GM19099 (cell line): ENCODE measurements at regions not wholly inside any gene's neighbourhood (a gene's known extent, or its start where the extent isn't known, plus 50 kb on each side); places are given as distances from the start of the nearest gene placed in this dataset.

ENCODE experiments used
- POLR2A ChIP-seq: IDR thresholded peaks from 3 replicates; pipeline ENCODE4 v1.6.1; 2011; ENCODE audit warnings: low read depth; ENCODE audit not compliant: insufficient read length; ENCODE audit errors: extremely low read depth

DNA sequence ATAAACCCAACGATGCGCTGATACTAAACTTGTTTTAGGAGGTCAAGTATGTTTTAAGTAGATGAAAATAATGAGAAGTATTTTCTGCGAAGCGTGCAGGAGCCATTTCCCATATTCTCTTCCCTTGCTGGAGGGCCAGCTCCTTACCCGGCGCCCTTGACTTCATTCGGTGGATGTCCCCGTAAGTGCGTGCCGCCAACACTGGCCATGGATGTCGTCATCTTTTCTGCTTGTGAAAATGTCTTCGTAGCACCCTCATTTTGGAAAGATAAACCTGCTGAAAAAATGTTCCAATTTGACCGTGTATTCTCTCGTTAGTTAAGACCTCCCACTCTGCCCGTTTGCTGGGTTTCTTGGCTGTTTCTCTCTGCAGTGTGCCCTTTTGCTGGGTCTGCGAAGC, 127.5 kb downstream of the RTP5 start:
- no peak for TF ChIP-seq POLR2A

DNA sequence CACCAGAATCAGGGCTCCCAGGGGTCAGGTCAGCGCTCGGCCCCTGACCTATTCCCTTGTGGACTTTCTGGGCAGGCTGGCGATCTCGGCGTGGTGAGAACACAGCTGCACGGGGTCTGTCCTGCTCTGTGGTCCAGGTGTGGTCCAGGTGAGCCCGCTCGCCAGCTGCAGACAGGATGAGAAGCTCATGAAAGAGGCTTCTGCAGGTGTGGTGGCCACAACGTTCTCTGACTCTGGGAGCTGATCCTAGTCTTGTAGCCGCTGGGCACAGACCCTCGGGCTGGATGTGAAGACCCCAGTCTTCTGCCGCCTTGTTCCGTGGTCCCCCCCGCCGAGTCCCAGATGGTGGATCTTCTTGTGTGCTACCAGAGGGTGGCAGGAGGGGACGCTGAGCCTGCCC, 129.7 kb downstream of the RTP5 start:
- TF ChIP-seq POLR2A, result no peak

DNA sequence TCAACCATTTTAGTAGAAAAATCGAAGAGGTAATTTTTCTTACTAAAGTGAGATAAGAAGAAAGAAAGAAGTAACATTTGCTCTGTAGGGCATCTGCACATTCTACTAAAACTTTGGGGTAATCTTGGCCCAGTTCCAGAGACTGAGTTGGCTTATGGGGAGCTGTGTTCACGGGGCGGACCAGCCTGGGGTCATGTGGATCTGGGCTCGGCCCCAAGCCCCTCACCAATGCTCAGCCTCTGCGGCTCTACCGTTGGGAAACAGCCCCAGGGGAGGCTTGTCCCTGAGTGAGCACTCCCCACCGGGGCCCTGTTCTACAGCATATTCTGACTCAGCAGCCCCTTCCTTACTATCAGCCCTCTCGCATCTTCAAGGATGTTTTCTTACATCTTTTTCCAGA, 132.3 kb downstream of the RTP5 start:
- TF ChIP-seq POLR2A, result no peak

DNA sequence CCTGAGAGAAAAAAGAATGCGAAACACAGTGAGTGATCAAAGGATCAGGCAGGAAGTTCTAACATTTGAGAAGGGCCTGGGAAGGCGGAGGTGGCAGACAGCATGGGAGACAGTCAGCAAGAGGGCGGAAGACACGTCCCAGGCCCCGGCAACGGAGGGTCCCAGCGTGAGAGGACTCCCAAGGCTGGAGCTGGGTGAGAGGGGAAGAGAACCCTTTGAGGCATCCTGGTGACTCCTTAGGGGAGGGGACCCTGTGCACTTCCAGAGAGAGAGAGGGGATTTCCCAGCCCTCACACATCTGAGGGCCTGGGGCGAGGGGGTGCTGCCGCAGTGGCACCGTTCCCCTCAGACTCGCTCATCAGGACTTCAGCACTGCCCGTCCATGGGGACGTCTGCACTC, 133.4 kb downstream of the RTP5 start:
- no peak for TF ChIP-seq POLR2A

DNA sequence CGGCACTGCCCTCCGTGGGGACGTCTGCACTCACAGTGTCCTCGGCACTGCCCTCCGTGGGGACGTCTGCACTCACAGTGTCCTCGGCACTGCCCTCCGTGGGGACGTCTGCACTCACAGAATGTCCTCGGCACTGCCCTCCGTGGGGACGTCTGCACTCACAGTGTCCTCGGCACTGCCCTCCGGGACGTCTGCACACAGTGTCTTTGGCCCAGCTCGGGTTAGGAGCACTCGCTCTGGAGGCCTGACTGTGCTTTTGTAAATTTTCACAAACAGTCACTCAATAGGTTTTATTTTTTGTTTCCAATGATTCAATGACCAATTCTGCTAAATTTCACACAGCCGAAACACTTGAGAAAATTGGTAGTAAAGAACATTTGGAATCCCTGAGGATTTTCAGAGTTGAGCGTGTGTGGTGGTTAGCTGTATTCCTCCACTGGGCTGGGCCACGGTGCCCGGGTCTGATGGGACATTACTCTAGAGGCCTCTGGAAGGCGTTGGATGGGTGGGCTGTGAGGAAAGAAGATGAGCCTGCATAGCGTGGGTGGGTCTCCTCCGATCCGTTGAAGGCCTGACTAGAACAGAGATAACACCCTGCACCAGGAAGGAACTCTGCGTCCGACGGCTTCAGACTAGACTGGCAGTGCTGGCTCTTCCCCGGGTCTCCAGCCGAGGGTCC, 134.8 kb downstream of the RTP5 start:
- no peak for TF ChIP-seq POLR2A

DNA sequence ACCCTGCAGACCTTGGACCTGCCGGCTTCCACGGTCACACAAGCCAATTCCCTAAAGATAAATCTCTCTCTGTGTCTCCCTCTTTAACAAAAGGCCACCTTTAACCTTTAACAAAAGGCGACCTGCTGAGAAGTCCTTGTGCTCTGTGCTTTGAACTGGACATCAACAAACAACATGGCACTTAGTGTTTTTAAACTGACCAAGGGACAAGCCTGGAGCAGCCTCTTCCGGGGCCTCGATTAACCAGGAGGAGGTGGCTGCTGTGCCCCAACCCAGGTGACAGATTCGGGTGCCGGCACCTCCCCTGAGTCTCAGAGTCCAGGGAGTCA, 135.3 kb downstream of the RTP5 start:
- no peak for TF ChIP-seq POLR2A

DNA sequence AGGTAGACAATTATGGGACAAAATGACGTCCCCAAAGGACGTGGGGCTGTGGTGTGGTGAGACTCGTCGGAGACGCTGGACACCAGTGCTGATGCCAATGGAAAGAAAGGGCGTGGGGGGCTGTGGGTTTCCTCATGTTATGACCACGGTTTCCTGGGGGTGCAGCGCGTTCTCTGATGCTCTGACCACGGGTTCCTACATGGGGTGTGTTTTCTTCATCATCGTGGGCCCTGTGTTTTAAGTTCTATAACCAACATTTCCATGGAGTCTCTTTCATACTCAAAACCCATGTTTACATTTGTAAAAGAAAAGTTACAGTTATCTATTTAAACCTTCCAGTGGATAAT, 141.6 kb downstream of the RTP5 start:
- no peak for TF ChIP-seq POLR2A

DNA sequence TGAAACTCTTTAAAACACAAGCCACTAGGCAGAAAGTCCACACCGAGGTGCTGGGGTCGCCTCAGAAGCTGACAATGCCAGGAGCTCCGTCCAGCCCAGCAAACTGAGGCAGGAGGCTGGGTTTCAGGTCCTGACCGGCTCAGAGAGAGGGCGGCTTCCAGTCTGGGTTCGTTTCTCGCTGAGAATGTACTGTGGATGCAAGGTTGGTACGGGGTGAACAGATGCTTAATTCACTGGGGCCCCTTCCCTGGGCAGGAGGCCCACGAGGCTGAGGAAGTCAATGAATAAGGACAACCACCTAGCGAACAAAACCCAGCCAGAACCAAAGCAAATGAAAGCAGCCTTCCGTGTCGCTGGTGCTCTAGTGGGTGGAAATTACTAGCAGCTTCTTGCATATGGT, 142.0 kb downstream of the RTP5 start:
- TF ChIP-seq POLR2A, result no peak

DNA sequence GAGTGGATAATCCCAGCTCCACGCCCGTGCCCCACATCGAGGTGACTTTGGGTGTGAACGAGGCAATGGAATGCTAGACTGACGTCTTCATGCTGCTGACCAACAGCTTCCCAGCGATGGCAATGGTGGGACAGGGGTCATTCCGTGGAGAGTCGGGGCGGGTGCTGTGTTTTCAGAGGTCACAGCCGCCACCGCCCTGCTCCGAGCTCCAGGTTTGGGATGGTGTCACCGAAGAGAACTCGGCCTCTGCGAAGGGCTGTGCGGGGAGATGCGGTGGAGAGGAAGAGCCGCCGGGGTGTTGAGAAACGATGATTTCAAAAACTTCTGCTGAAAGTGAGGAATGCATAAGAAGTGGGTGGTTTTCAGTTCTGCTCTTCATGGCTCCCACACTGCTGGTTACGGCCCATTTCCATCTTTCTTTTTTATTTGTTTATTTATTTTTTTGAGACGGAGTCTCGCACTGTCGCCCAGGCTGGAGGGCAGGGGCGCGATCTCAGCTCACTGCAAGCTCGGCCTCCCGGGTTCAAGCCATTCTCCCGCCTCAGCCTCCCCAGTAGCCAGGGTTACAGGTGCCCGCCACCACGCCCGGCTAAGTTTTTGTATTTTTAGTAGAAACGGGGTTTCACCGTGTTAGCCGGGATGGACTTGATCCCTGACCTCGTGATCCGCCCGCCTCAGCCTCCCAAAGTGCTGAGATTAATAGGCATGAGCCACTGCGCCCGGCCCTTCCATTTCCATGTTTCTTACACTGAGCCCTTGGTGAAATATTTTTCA, 142.6 kb downstream of the RTP5 start:
- no peak for TF ChIP-seq POLR2A

DNA sequence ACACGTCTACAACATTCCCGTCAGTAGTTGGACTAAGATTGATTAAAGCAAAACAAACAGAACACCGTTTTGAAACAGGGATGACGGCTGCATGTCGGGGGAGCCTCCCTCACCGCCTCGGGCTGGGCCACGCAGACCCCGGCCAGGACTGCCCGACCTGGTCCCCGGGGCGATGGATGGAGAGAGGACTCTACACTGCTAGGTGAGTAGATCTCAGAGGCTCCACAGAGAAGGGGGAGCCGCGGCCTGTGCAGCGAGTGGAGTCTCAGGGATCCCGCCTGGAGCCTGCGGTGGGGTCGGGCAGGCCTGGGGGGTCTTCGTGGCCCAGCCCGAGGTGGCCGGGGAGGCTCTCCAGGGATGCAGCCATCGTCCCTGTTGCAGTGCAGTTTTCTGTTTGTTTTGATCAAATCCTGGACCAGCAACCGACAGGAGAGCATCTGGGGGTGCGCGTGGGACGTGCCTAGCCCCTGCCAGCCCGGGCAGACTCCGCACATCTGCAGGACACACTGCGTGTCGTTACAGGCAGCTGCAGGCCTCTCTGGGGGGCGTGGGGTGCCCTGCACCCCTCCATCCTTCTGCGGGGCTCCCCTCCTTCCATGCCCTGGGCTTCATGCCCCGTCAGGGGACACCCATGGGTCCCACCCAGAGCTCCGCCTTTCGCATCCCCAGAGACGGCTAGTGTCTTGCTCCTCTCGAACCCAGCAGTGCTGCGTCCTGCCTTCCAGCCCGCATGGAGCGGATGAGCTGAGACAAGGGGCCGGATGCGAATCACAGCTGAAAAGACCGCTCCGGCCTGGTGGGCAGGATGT, 143.6 kb downstream of the RTP5 start:
- no peak for TF ChIP-seq POLR2A

DNA sequence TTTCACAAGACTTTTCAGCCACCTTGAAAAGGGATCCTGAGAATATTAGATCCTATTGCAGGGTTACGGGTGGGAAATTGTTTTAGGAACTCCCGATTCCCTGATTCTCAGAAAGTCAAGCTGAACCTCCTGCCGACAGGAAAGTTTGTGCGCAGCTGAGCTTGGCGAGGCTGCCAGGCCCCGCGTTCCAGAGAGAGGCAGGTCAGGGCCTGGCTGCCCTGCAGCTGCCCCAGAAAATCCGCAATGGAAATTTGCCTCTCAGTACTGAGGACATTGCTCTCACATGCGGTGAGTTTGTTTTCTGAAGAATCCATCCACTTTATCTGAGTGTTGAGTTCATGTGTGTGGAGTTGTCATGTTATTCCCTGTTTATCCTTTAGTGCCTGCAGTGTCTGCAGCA, 144.2 kb downstream of the RTP5 start:
- TF ChIP-seq POLR2A, result no peak

DNA sequence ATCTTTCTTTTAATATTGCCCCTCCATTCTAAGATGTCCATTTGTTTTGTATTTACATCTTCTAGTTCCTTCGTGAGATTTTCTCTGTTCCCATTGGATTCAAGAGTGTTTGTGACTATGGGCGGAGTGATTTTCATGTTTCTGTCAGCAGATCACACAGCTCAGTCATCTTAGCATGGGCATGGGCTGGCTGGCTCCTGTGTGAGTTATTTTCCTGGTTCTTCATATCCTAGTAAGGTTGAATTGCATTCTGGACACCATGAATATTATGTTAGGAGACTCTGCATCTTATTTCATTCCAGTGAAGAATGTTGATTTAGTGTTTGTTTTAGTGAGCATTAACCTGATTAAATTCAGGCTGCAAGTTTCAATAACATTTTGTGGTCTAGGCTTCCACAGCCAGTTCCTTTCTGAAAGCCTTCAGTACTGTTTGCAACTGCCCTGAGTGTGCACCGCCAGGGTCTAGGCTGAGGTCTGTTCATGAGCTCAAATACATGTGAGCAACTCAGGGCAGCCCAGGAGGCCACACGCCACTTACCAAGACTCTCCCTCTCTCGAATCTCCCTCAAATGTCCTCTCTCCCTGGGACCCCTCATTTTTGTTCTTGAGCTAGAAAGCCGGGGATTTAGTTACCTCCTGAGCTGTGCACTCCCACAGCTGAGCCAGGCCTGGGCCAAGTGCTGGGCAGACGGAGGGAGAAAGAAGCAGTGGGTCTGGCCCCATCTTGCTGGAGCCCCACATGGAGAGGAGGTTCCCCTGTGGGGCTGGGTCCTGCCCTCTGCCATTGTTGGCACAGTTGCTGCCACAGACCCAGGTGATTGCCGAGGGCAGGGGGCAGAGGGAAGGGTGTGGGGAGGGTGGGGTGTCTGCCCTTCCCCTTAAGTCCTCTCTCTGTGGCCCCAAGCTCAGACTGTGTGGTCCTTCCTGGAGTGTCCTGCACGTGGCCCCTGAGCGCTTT, 145.9 kb downstream of the RTP5 start:
- no peak for TF ChIP-seq POLR2A

DNA sequence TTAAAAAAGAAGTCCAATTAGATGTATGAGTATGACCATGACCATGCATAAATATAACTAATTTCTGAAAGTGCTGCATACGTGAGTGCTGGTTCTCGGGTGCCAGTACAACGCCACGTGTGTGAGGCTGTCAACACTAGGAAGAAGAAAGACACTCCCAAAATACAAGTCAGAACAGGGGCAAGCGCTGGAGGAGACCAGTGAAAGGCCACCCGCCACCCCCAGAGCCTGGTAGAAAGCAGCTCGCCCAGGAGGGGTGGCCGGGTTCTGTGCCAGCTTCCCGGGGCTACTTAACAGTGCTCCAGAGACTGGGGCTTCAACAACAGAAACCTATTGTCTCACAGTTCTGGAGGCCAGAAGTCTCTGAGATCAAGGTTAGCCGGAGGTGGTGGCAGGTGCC, 147.6 kb downstream of the RTP5 start:
- no peak for TF ChIP-seq POLR2A

DNA sequence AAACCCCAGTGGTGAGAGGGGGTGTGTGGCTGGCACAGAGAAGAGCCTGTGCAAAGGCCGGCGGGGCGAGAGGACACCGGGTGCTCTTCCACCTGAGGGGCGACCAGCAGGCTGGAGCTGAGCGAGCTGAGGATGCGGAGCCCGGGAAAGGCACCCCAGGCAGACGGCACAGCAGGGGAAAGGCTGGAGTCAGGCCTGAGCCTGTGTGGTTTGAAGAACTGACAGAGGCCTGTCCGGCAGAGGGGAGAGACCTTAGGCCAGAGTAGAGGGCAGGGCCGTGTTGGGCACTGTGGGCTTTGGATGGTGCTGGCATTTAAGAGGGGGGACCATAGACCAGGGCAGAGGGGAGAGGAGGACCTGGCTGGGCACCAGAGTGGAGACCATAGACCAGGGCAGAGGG, 149.8 kb downstream of the RTP5 start:
- TF ChIP-seq POLR2A, result no peak
